ENCODE measurements at regions not wholly inside any gene's neighbourhood (a gene's known extent, or its start where the extent isn't known, plus 50 kb on each side); places are given as distances from the start of the nearest gene placed in this dataset.

DNA sequence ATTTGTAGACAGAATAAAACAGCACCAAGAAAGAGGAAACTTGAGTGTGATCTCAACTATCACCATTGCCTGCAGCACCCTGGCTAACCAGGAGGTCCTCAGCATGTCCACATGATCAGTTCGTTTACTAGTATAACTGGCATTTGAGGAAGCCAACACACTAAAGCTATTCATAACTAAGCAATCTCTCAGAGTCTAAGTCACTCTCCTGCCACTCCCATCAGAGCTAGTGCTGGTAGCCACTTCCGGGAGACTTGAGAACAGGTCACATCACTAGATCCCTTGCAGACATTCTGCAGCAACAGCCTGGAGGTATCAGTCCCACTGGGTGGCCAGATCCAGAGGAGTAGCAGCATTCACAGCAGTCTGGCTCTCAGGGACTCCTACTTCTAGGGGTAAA, 352.9 kb upstream of the OR4E1 start (continued):
- no peak for TF ChIP-seq MLLT1 (IDR thresholded peaks at IDR 0.05)
- no peak for TF ChIP-seq HSF1 (IDR thresholded peaks at IDR 0.05; ENCODE audit: low read depth, low read length)

- H2AFZ ChIP-seq (ENCODE audit: control insufficient read depth, low read depth, low read length), result no peak overlapping the region
- no TSS peak for BruUV-seq (replicated peaks)
- CTCF ChIA-PET, result no interaction called here
- POLR2A ChIA-PET, result no interaction called here
- H3K4me2 ChIP-seq (ENCODE audit: control insufficient read depth, insufficient read depth), result no peak overlapping the region
- in situ Hi-C loops (cut with MboI) (no loop called here), intact Hi-C loops (cut with micrococcal nuclease; ENCODE audit: unreplicated experiment) (no loop called here)
- H3K36me3 ChIP-seq (ENCODE audit: control insufficient read depth in 2 of 2, insufficient read depth in 2 of 2, low read length in 1 of 2), result no peaks in the 10 kb centered on the region
- RAD21 ChIA-PET (ENCODE audit: unreplicated experiment), result no interaction called here
- SMC1A ChIA-PET (ENCODE audit: uncharacterized antibody, unreplicated experiment), result no interaction called here
- H3K79me2 ChIP-seq (ENCODE audit: control insufficient read depth, insufficient read depth, low read length), result no peaks in the 10 kb centered on the region
- WGBS (ENCODE audit: insufficient coverage, insufficient replicate concordance, low lambda C conversion rate, missing lambda C conversion rate), result 0% methylated on average over 1 of the region's 1 CpG
- H3K9ac ChIP-seq (ENCODE audit: control insufficient read depth, insufficient read depth, low read length), result no peak overlapping the region
- no peaks in the 10 kb centered on the region for H4K20me1 ChIP-seq (ENCODE audit: control insufficient read depth, insufficient read depth)
- FAIRE-seq (no peak), ATAC-seq (no peak), DNase-seq (ENCODE audit: low read depth, low spot score) (no peak)
- no peaks in the 10 kb centered on the region for H3K27me3 ChIP-seq (replicated peaks in 1 of 2; ENCODE audit: control insufficient read depth in 2 of 2, insufficient read depth in 2 of 2, low read length in 1 of 2)
- H3K9me3 ChIP-seq (replicated peaks; ENCODE audit: control insufficient read depth, insufficient read depth, low read length), result no peaks in the 10 kb centered on the region
- TF ChIP-seq EP300 (IDR thresholded peaks at IDR 0.05; ENCODE audit: borderline replicate concordance in 1 of 2, control insufficient read depth in 1 of 2, low read depth in 2 of 2, low read length in 2 of 2), result no peak
- TF ChIP-seq REST (IDR thresholded peaks at IDR 0.05; ENCODE audit: low read depth, low read length), result no peak
- TF ChIP-seq CREB1 (IDR thresholded peaks at IDR 0.05; ENCODE audit: low read depth), result no peak
- TF ChIP-seq TBL1XR1 (IDR thresholded peaks at IDR 0.05; ENCODE audit: low read depth, low read length), result no peak
- no peak for TF ChIP-seq ZNF207 (IDR thresholded peaks at IDR 0.05; ENCODE audit: borderline replicate concordance)
- TF ChIP-seq RFX5 (IDR thresholded peaks at IDR 0.05; ENCODE audit: low read depth, low read length), result no peak
- no peak for TF ChIP-seq SRF (IDR thresholded peaks at IDR 0.05; ENCODE audit: low read depth in 2 of 2, low read length in 2 of 2)
- TF ChIP-seq KAT2A (conservative IDR thresholded peaks at IDR 0.05; ENCODE audit: control insufficient read depth, low read depth, low read length), result no peak
- no peak for TF ChIP-seq NRF1 (conservative IDR thresholded peaks at IDR 0.05; ENCODE audit: low read depth, low read length)
- TF ChIP-seq GATAD2B (conservative IDR thresholded peaks at IDR 0.05; ENCODE audit: low read depth), result no peak
- no peak for TF ChIP-seq STAT1 (conservative IDR thresholded peaks at IDR 0.05)
- TF ChIP-seq ETV6 (conservative IDR thresholded peaks at IDR 0.05 in 1 of 2, IDR thresholded peaks at IDR 0.05 in 1 of 2; ENCODE audit: borderline replicate concordance in 1 of 2, low read depth in 1 of 2), result no peak
- no peaks in the 10 kb centered on the region for H3K4me1 ChIP-seq (ENCODE audit: control insufficient read depth, insufficient read depth, low read length)
- H3K27ac ChIP-seq (ENCODE audit: control insufficient read depth, insufficient read depth), result no peak overlapping the region
- no peak overlapping the region for H3K4me3 ChIP-seq
These were observed 352.3 kb upstream of the OR4E1 start for GRCh38 chr14:22025879-22026278.
